Gastroesophageal sphincter (tissue), 3 donors: ENCODE measurements at regions not wholly inside any gene's neighbourhood (a gene's known extent, or its start where the extent isn't known, plus 50 kb on each side); places are given as distances from the start of the nearest gene placed in this dataset.

ENCODE experiments used
- CTCF ChIP-seq, 4 experiments: fragments of 200-600 bp in 2 of 4; fragments of 450-650 bp in 2 of 4; sonication (generic) in 1 of 4; IDR thresholded peaks; one replicate each; pipeline ENCODE4 v1.5.1; 2017 to 2019; ENCODE audit warnings: antibody characterized with exemption in 4 of 4, mild to moderate bottlenecking in 2 of 4, moderate library complexity in 2 of 4
- EP300 ChIP-seq: sonication (generic); formaldehyde crosslinking; IDR thresholded peaks from one replicate; pipeline ENCODE4 v1.6.1; 2017; ENCODE audit warnings: antibody characterized with exemption, mild to moderate bottlenecking
- POLR2A ChIP-seq, 2 donors: fragments of 450-650 bp; IDR thresholded peaks; one replicate each; pipeline ENCODE4 v1.6.1; 2017; ENCODE audit warnings: antibody characterized with exemption in 2 of 2, mild to moderate bottlenecking in 2 of 2, moderate library complexity in 1 of 2
- POLR2AphosphoS5 ChIP-seq: sonication (generic); formaldehyde crosslinking; IDR thresholded peaks from one replicate; pipeline ENCODE4 v1.6.1; 2017; ENCODE audit warnings: antibody characterized with exemption

GRCh38 chr13:54733639-54734038 lies 1705.0 kb downstream of the OLFM4 start:
- TF ChIP-seq EP300 (no peak), CTCF (IDR thresholded peaks at IDR 0.05) (no peak), POLR2A (IDR thresholded peaks at IDR 0.05) (no peak), POLR2AphosphoS5 (no peak)
